ENCODE measurements at regions not wholly inside any gene's neighbourhood (a gene's known extent, or its start where the extent isn't known, plus 50 kb on each side); places are given as distances from the start of the nearest gene placed in this dataset.
A peak's percentile ranks its signal among the peaks of the same experiment; 100 is the strongest.

GRCh38 chr2:16615687-16616615, 49.7 kb downstream of the CYRIA start:
- no peak for DNase-seq
- intact Hi-C loops (cut with DNase I) = loop anchor here in 1 of 2 donors (5.0 kb wide), 1 partner anchor 141 kb away; no protein-coding TSS in a partner anchor
- peak; percentile 30 to 35 for ATAC-seq

DNA sequence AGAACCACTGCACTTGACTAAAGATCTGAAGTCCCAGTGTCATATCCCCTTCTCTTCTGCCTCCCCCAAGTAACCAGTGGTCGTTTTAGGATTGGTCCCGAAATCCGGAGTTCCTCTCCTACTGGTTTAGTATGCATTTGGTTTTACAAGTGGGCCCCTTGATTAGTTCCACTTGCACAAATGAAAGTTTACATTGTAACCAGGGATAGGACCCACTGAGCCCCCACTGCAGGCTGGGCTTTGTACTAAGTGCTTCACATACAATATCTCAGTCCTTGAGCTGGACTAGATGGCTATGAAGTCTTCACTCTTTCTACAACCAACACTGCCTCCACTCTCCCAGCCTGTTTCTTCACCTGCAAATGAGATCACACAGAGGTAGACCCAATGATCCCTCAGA, 50.4 kb downstream of the CYRIA start:
- ATAC-seq (no peak), DNase-seq (no peak)
- intact Hi-C loops (cut with DNase I) = loop anchor here in 1 of 2 donors (5.0 kb wide), 1 partner anchor 142 kb away; no protein-coding TSS in a partner anchor

DNA sequence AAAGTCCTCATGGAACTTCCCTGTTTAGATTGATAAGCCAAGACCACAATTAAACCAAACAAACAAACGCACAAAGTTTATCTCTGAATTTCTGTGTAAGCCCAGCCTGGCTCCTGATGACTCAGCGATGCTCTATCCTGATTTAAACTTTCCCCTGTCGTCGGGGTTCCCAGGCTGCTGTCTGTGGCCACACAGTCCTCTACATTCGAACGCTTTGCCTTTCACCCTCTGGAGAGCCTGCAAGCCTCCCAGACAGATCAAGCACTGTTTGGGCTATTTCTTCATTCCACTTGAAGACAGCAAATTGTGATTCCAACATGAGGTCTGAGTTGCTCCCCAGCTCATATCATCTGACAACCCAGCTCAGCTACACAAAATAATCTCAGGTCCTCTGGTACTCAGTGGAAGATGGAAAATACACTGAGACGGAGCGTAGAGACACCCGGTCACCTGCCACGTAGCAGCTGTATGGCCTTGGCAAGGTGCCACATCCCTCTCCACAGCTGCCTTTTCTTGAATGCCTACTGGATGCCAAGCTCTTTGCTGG, 51.2 kb downstream of the CYRIA start:
- peak; percentile 44 to 58 for ATAC-seq

DNA sequence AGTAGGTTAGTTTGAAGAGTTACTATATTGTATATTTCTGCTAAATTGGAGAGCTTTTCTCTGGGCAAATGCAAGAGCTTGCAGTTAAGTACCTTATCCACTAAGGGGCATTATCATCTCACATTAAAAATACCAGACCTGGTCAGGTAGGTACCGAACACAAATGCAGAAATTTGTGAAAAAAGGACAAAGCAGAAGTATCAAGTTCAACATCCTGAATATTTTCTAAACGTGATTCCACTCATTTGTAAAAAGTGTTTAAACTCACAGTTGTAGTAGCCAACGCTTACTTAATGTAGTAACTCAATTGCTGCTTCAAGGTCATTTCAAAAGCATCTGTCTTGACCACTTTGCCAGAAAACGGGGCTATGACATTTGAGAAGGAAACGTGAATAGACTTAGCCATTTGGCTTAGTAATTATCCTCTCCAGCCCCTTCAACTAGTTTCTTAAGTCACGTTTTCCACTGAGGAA, 52.1 kb downstream of the CYRIA start:
- ATAC-seq (no peak), DNase-seq (no peak)
- intact Hi-C loops (cut with DNase I) = loop anchor here in 1 of 2 donors (1.0 kb wide), 1 partner anchor 144 kb away; no protein-coding TSS in a partner anchor

More for the DNA sequence above, 51.2 kb downstream of the CYRIA start:
- intact Hi-C loops (cut with DNase I) = no loop called here
- no peak for DNase-seq

DNA sequence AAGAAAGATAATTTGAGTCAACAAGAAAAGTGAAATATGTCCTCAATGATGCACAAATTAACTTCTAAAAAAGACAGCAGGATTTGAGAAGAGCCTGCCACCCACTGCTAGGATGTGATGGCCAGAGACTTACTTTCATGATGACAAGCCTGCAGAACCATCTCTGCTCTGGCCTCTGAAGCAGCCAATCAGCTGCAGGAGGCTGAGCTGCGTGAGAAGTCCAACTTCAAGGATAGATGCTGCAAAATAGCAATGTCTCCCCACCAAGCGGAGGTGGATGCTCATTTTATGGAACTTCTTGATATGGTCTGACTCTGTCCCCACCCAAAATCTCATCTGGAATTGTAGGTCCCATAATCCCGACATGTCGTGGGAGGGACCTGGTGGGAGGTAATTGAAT, 53.1 kb downstream of the CYRIA start:
- DNase-seq (no peak), ATAC-seq (no peak)
- intact Hi-C loops (cut with DNase I) = no loop called here

DNA sequence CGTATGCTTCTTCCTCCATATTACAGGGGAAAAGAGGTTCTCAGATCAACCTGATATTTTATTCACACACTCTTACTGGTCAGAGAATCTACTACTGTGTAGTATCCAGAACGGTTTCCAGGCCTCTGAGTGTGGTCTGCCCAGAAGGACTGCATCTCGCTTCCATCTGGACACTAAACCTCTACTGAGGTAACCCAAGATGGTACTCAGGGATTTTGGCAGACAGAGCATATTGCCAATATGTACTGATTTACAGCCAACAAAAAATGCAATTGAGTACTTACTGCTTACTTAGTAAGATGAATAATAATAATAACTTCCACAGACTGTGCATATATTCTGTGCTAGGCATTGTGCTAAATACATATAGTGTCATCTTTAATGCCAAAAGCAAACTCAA, 55.8 kb downstream of the CYRIA start:
- intact Hi-C loops (cut with DNase I) = loop anchor here (1.0 to 5.0 kb wide), 4 partner anchors 56 to 972 kb away; no protein-coding TSS in a partner anchor
- ATAC-seq = no peak
- DNase-seq = no peak

DNA sequence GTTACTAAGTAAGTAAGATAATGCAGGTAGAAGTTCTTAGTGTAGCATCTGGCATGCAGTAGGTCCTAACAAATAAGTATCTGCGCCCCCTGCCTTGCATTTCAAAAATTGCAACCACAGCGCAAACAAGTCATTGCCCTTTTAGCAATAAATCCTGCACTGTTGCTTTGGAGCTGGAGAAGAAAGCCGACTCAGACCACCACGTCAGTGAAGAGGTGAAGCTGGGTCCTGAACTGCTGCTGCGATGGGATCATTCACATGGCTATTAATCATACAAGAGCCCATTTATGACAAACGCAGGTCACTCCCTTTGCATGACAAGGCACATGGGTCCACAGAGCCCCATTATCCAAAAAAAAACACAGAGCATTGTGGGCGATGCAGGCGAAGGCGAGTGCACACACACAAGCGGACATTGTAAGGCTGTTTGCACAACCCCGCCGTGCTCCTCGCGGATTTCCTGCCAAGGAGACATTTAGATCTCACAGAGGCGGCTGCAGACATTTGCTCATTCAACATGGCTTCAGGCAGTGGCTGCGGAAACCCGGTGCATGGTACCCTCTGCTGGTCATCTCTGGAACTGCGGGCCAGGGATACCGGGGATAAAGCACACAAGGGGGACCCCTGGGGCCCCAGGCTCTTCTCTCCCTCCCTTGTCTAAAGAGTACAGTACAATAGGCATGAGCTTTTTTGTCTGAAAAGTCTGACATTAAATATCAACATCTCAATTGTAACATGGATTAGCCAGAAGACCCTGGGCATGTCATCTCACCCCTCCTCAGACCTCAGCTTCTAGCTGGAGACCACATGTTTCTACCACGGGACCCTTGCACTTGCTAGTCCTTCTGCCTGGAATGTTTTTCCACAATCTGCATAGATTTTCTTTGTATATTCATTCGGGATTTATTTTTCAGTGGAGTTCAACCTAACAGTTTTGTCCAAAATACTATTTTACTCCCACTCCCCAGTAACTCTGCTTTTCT, 56.7 kb downstream of the CYRIA start:
- ATAC-seq (peak; percentile 88 to 90), DNase-seq (peak; percentile 86)
- intact Hi-C loops (cut with DNase I) = loop anchor here (5.0 kb wide), 3 partner anchors 57 to 972 kb away; no protein-coding TSS in a partner anchor

DNA sequence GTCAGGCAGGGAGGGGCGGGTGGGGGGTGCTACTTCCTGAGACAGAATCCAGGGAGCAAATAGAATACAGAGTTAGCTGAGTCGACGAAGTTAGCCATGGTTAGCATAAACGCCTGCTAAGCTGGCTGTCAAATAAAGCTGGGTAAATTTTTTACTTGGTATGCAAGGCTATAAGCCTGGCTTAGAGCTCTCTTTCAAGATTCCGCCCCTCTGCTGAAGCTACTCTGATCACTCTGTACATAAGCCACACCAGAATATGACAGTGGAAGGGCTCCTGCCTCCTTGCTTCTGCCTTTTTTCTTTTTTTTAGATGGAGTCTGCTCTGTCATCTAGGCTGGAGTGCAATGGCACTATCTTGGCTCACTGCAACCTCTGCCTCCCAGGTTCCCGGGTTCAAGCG, 58.3 kb downstream of the CYRIA start:
- DNase-seq = no peak
- ATAC-seq = no peak
- intact Hi-C loops (cut with DNase I) = loop anchor here (5.0 kb wide), 3 partner anchors 55 to 970 kb away; no protein-coding TSS in a partner anchor

DNA sequence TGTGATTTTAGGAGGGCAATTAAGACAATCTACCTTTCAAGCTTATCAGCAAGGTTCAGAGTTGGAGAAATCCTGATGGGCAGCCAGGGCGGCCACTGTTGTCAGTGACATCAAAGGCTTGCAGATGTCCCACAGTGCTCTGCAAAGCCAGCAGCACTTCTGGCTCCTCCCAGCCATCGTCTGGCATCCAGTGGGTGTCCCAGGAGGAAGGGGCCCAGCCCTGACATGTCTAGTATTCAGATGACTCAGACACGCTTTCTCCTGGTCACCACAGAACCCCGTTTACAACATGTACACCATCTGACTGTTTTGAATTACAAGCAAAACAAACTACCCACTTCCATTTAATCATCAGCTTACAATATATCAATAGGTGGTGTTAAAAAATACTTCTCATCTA, 61.4 kb downstream of the CYRIA start:
- ATAC-seq (no peak), DNase-seq (no peak)
- intact Hi-C loops (cut with DNase I) = no loop called here

GRCh38 chr2:16591370-16591933, 74.2 kb downstream of the CYRIA start:
- ATAC-seq (no peak), DNase-seq (no peak)
- intact Hi-C loops (cut with DNase I) = no loop called here

- DNase-seq (no peak), ATAC-seq (no peak)
- intact Hi-C loops (cut with DNase I) = no loop called here
Observed at GRCh38 chr2:16589465-16589864, 76.2 kb downstream of the CYRIA start.

DNA sequence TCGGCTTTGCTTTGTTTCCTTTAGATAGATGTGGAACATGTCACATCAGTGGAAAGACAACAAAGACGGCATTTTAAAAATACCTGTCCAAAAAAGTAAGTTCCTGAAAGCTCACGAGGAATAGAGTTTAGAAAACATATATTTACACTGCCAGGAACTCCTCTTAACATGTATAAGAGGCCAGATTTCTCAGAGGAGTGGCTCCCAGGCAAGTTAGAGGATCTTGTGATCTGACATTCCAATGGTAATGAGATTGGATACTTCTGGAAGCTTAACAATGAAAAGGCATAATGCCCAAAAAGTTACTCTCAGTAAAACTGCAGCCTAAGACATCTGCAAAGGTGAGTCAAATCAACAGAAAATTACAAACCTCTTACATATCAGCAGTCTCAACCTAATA, 77.1 kb downstream of the CYRIA start:
- no peak for DNase-seq
- ATAC-seq = no peak

GRCh38 chr2:16587601-16588000, 78.0 kb downstream of the CYRIA start:
- DNase-seq (no peak), ATAC-seq (no peak)
- intact Hi-C loops (cut with DNase I) = no loop called here

More for the DNA sequence above, 77.1 kb downstream of the CYRIA start:
- intact Hi-C loops (cut with DNase I) = no loop called here

DNA sequence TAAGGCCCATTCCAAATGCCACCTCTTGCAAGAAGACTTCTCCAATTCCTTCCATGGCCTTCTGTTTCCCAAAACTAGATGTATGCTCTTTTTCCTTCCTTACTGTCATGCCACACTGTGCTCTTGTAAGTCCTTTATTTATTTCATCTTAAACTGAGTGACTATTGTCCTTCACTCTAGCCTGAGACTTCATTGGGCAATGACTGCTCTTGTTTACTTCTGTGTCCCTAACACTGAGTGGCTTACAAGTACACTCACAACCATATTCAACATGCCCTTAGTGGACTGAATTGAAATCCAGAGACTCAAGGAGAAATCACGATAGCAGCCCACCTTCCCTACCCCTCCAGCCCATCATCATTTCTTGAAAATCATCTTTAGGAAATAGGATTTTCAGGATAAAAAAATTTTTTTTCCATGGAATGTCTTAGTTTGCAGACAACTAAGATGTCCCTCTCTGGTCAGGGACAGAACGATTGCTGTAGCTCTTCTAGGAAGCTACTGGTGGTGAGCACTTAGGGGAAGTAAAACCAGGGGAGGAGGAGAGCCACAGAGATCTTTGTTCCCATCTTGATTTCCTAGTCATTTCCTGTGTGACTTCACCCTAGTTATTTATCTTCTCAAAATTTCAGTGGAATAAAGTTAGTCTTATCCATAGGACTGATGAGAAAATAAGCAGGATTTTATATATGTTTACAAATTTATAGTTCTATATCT, 80.7 kb downstream of the CYRIA start:
- peak; percentile 50 for ATAC-seq
- intact Hi-C loops (cut with DNase I) = no loop called here

GRCh38 chr2:16584084-16584483, 81.5 kb downstream of the CYRIA start:
- DNase-seq (no peak), ATAC-seq (no peak)
- intact Hi-C loops (cut with DNase I) = no loop called here

More for the DNA sequence above, 80.7 kb downstream of the CYRIA start:
- no peak for DNase-seq

DNA sequence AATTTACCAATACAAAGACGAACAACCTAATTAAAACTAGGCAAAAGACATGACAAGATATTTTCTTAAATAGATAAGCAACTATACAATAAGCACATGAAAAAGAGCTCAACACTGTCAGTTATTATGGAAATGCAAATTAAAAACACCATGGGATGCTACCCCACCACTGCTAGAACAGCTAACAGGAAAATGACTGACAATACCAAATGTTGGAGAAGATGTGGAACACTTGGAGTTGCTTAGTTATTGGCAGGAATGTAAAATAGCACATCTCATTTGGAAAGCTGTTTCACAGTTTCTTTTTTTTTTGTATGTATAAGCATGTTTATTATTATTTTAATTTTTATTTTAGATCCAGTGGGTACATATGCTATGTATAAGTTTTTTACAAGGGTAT, 84.4 kb downstream of the CYRIA start:
- no peak for DNase-seq

DNA sequence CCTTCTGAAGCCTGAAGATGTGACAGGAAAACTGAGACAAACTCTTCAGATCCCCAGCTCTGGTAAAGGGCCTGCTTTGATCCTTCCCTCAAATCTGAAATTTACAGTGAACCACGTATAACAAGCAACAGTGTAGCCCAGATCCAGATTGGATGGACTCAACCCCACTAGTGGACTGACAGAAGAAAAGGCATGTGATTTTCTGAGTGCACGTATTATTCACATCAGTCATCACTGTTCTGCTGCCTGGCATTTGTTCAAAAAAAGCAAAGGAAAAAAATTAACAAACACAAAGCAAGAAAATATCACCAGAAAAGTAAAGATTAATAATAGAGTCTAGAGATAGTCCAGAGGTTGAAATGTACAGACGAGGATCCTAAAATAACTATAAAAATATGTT, 87.6 kb downstream of the CYRIA start:
- no peak for DNase-seq
- ATAC-seq = no peak
- intact Hi-C loops (cut with DNase I) = no loop called here

More for the DNA sequence above, 84.4 kb downstream of the CYRIA start:
- no peak for ATAC-seq
- intact Hi-C loops (cut with DNase I) = no loop called here

GRCh38 chr2:16570516-16570915, 95.1 kb downstream of the CYRIA start:
- DNase-seq = no peak
- intact Hi-C loops (cut with DNase I) = no loop called here
- no peak for ATAC-seq

All from left cardiac atrium (tissue), 4 donors.